NB4 (cell line): ENCODE measurements at regions not wholly inside any gene's neighbourhood (a gene's known extent, or its start where the extent isn't known, plus 50 kb on each side); places are given as distances from the start of the nearest gene placed in this dataset.

ENCODE experiments used
- MYC ChIP-seq: IDR thresholded peaks from 2 replicates; pipeline ENCODE4 v1.6.1; 2011; ENCODE audit warnings: low read depth, low read length
- POLR2A ChIP-seq: IDR thresholded peaks from 2 replicates; pipeline ENCODE4 v1.6.1; 2011; ENCODE audit warnings: mild to moderate bottlenecking; ENCODE audit not compliant: insufficient read length; ENCODE audit errors: extremely low read depth
- TF ChIP-seq, protein P1 (sequence below): IDR thresholded peaks from one replicate; pipeline ENCODE4 v1.5.1; 2012; ENCODE audit warnings: low read depth, low read length
- TF ChIP-seq, protein P2 (sequence below): IDR thresholded peaks from 2 replicates; pipeline ENCODE4 v1.6.1; 2011; ENCODE audit warnings: low read depth, low read length

DNA sequence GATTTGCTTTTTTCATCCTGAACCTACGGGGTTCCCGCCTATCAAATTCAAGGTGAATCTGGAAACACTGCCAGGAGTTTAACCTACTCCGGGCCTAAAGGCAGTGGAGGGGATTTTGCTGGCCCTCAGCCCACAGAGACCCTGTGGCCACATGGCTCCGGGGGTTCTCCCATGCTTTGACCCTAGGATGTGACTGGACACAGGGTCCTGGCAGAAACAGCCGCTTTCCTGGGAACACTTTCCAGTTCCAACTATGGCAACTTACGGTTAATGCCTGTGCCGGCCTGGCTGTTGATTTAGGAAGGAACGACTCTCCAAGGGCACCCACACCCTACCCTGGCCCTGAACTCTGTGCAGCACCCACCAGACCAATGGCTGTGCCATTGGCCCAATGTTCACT lies 141.7 kb upstream of the RPS6KA2 start:
- TF ChIP-seq MYC (no peak), POLR2A (no peak)
- TF ChIP-seq, protein P1, sequence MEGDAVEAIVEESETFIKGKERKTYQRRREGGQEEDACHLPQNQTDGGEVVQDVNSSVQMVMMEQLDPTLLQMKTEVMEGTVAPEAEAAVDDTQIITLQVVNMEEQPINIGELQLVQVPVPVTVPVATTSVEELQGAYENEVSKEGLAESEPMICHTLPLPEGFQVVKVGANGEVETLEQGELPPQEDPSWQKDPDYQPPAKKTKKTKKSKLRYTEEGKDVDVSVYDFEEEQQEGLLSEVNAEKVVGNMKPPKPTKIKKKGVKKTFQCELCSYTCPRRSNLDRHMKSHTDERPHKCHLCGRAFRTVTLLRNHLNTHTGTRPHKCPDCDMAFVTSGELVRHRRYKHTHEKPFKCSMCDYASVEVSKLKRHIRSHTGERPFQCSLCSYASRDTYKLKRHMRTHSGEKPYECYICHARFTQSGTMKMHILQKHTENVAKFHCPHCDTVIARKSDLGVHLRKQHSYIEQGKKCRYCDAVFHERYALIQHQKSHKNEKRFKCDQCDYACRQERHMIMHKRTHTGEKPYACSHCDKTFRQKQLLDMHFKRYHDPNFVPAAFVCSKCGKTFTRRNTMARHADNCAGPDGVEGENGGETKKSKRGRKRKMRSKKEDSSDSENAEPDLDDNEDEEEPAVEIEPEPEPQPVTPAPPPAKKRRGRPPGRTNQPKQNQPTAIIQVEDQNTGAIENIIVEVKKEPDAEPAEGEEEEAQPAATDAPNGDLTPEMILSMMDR = no peak
- TF ChIP-seq, protein P2, sequence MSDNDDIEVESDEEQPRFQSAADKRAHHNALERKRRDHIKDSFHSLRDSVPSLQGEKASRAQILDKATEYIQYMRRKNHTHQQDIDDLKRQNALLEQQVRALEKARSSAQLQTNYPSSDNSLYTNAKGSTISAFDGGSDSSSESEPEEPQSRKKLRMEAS = no peak
